GM18505 (cell line): ENCODE measurements at regions not wholly inside any gene's neighbourhood (a gene's known extent, or its start where the extent isn't known, plus 50 kb on each side); places are given as distances from the start of the nearest gene placed in this dataset.
"Not testable (repeated sequence)": the region's sequence is repeated elsewhere in the genome, so short reads cannot be mapped to it uniquely, and the experiment has no call there.

ENCODE experiments used
- ATAC-seq: cut with Tn5 transposase; IDR thresholded peaks from one replicate; pipeline ENCODE4 v1.9.1; 2021; ENCODE audit not compliant: unreplicated experiment
- POLR2A ChIP-seq: IDR thresholded peaks from 4 replicates; pipeline ENCODE4 v1.6.1; 2011; ENCODE audit warnings: borderline replicate concordance; ENCODE audit not compliant: insufficient read depth, insufficient read length; ENCODE audit errors: extremely low read depth

DNA sequence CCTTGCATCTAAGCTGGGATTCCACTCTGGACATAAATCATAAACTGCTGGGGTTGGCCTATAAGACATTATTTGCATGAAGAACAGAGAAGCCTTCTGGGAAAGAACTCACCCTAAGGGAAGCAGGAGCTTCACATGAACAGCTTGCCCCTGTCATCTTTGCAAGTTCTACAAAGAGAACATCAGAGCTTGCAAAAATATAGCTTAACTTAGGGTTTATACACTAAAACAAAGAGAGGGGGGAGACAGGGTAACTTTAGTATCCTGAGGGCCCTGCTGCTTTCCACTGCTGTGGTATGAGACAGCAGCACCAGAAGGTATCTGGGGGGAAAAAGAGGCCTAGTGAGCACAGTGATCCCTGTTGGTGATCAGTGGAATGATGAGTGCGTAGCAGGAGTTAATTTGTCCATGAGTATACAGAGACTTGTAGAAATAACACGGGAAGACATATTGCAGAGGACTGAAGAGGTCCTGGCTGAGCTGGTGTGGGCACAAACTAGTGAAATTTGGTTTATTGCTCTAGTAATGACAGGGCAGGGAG, 116.1 kb upstream of the TSC22D1 start:
- no peak for ATAC-seq
- TF ChIP-seq POLR2A = no peak

DNA sequence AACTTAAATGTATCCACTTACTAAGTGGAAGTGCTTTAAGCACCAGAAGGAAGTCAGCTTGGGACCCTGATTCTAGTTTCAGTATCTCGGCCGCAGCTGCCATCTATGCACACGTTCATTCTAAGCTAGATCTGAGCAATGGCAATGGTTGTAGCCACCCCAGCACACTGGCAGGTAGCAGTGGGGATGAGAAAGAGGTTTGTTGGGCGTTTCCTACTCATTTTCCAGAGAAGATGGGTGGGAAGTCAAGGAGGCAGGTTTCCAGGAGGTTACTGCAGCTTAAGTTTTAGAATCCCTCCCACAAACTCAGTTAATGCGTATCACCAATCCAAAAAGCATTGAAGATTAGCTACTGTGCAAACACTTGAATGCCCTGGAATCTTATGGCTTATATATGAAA, 114.2 kb upstream of the TSC22D1 start:
- no peak for ATAC-seq
- TF ChIP-seq POLR2A = no peak

DNA sequence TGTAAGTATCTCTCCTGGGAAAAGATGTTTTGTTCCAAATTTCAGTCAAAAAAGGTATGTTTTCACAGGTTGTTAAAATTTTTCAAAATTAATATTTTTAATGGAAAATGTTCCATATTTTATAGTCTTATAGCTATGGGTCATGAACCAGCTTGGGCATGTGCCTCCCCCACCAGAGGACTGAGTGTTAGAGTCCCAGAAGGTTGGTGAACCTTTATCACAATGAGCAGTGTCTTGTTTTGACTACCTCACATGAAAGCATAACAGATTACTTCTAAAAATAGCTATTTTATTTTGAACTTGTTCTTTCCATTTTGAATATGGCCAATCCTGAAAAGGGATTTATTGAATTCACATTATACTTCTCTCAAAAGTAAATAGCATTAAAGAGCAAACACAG, 112.5 kb upstream of the TSC22D1 start:
- no peak for TF ChIP-seq POLR2A
- ATAC-seq = no peak

DNA sequence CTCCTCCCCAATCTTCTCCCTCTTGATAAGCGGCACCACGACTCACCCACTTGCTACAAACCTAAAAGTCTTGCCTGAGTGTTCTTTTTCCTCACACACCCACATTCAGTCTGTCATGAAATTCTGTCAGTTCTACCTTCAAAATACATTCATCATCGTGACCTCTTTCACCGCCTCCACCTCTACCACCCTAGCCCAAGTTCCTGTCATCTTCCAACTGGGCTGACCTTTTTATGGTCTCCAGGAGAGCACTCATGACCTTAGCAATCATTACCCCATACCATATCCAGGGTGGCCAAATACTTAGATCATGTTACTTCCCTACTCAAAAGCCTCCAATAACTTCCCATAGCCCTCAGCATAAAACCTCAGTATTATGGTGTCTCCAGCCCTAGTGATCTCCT, 110.4 kb upstream of the TSC22D1 start:
- ATAC-seq = no peak
- no peak for TF ChIP-seq POLR2A

DNA sequence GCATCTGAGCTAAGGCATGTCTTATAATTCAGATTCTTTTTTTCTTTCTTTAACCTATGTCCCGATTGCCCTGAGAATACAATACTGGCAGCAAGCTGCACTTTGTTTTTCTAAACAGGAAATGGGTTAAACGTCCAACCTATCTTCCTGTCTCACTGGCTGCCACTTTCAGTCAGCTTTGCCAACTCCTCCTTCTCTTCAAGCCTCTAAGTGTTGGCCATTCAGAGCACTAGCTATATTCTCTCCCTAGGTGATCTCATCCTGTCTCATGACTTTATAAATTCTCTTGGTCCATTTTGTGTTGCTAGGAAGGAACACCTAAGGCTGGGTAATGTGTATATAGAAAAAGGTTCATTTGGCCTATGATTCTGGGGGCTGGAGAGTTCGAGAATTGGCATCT, 109.5 kb upstream of the TSC22D1 start:
- ATAC-seq = no peak
- no peak for TF ChIP-seq POLR2A

DNA sequence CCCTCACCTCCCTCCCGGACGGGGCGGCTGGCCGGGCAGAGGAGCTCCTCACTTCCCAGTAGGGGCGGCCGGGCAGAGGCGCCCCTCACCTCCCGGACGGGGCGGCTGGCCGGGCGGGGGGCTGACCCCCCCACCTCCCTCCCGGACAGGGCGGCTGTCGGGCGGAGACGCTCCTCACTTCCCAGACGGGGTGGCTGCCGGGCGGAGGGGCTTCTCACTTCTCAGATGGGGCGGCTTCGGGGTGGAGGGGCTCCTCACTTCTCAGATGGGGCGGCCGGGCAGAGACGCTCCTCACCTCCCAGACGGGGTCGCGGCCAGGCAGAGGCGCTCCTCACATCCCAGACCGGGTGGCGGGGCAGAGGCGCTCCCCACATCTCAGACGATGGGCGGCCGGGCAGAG, 106.3 kb upstream of the TSC22D1 start:
- ATAC-seq = not testable (repeated sequence)

DNA sequence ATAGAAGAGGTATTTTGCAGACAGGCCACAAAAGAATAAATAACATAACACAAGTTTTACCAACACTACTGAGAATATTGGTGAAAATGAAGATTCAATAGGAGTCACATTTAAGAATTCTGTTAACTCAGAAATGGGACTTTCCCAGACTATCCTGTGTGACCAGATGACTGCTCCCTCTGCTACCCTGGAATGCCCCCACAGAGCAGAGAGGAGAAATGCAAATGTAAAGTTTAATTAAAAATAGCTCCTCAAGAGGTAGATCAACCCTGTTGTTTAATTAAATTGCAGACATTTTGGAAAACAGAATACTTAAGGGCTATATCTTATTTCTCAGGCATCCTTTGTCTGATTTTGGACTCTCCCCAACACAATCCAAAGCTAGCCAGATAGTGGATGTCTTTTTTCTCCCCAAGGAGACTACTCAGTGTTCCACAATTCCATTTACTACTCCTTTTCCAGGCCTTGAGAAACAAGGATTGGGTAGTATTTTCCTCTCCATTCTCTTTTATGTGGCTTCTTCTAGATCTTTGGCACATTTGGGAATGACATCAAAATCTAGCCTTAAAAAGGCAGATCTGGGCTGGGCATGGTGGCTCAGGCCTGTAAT, 104.7 kb upstream of the TSC22D1 start:
- no peak for ATAC-seq
- no peak for TF ChIP-seq POLR2A

DNA sequence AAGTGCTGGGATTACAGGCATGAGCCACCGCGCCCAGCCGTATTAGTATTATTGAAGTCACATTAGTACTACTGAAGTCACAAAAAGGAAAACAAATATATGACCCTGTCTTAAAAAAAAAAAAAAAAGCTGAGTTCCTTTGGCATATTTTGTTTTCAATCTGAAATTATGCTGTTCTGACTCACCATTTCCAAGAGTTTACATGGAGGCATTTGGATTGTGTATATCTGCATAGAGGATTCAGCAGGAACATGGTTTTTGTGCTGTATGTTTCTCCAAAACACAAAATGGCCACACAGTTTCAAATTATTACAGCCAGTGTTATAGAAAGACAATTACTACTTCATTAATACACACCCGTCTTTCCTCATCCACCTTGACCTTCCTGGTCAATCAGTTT, 103.5 kb upstream of the TSC22D1 start:
- no peak for ATAC-seq
- no peak for TF ChIP-seq POLR2A

DNA sequence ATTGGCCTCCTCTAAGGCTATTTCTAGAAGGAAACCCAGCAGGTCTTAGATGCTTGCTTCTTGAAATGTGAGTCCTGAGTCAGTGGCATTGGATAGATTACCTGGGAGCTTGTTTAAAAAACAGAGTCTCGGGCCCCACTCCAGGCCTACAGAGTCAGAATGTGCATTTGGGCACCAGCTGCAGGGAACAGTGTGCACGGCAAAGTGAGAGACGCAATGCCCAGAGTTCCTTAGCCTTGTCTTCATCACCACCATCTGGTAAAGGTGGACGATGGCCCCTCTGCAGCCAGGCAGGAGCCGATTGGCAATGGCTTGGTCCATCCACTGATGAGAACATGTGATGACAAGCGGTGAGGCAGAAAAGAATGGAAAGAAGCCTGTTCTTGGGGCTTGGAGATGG, 102.1 kb upstream of the TSC22D1 start:
- TF ChIP-seq POLR2A = no peak
- ATAC-seq = no peak

DNA sequence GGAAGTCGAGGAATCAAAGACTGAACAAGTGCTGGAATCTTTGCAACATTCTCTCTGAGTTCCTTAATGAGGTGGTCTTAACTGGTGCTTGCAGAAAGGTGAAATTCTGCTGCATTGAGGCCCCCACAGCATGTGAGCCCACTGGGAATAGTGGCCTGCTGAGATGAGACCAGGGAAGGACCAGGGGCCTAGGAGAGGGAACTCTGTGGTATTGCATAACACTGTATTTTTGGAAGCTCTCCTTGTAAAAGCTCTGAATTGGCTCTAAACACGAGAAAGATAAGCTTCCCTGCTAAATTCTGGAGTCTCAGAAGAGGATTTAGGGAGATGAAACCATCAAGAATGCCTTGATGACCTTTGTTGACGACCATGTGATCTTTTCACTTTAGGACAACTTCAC, 100.4 kb upstream of the TSC22D1 start:
- no peak for TF ChIP-seq POLR2A

DNA sequence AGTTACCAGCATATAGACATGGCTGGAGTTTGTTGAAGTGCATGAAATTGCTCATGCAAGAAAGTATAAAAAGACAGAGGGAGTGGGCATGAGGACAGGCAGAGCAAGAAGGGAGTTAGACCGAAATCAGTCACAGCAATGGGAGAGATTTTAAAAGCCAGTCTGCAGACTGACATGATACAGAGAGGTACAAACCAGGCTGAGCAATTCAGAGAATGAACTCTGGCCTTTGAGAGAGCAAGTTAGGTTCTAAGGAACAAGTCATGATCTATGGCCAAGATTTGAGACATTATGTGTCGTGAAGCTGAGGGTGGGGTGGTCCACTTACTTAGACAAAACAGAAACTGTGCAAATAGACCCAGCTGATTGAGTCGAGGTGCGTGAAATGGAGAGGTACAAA, 93.4 kb upstream of the TSC22D1 start:
- no peak for ATAC-seq
- no peak for TF ChIP-seq POLR2A

More for the DNA sequence above, 100.4 kb upstream of the TSC22D1 start:
- no peak for ATAC-seq

DNA sequence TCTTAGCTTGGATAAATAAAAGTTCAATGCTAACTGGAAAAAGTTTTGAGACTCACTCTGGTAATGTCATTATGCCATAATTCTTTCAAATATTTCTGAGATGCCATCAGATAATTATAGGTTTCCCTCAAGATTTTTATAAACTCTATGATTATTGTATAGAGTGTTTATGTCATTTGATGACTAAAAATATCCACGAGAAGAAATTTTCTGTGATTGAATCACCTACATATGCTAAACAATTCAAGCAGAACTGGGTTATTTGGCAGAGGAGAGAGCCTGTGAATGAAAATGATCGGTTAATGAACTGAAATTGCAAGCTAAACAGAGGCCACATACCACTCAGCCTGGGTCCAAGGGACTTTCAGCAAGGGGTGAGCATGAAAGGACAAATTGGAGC, 92.6 kb upstream of the TSC22D1 start:
- no peak for TF ChIP-seq POLR2A
- ATAC-seq = no peak

DNA sequence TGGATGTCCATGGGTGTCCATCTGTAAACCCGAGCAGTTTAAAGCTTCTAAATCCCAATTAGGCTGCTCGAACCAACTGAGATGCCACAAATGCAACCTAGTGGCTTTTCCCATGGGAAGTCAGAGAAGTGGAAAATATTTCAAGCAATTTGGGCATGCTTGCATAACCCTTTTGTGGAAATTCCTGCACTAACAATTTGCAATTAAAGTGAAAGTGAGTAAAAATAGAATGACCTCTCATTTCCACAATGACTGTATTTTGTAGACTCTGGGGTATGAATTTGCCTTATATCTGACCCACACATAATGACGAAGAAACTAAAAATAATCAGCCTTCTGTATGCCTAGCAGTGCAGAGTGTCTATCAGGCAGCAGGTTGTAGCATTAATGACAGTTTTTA, 91.8 kb upstream of the TSC22D1 start:
- TF ChIP-seq POLR2A = no peak
- ATAC-seq = peak; percentile 80

DNA sequence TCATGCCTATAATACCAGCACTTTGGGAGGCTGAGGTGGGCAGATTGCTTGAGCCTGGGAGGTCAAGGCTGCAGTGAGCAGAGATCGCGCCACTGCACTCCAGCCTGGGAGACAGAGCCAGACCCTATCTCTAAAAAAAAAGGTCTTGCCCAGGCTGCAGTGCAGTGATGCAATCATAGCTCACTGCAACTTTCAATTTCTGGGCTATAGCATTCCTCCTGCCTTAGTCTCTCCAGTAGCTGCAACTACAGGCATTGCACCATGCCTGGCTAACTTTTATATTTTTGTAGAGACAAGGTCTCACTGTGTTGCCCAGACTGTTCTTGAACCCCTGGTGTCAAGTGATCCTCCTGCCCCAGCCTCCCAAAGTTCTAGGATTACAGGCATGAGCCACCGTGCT, 90.4 kb upstream of the TSC22D1 start:
- ATAC-seq = not testable (repeated sequence)

DNA sequence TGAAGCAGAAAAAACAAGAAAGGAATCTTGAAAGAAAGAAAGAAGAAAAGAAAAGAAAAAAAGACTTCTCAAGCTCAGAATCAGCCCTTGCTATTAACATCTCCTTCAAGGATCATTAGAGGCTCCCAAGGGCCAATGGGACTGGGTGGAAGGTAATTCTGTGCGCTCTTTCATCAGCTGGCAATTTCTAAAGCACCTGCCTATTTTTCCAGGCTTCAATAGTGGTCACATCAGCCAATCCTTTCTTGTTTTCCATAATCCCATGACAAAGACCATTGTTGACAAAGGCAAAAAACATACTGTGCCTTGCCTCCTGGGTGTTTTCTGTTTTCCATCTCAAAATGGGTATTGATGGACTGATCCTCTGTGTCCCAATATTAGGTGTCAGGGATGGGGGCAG, 88.2 kb upstream of the TSC22D1 start:
- no peak for ATAC-seq
- TF ChIP-seq POLR2A = no peak
